HG02981 (cell line): ENCODE measurements at regions not wholly inside any gene's neighbourhood (a gene's known extent, or its start where the extent isn't known, plus 50 kb on each side); places are given as distances from the start of the nearest gene placed in this dataset.
"Not testable (repeated sequence)": the region's sequence is repeated elsewhere in the genome, so short reads cannot be mapped to it uniquely, and the experiment has no call there.

Source experiments
- ATAC-seq: cut with Tn5 transposase; IDR thresholded peaks from one replicate; pipeline ENCODE4 v1.9.1; 2021; ENCODE audit warnings: mild to moderate bottlenecking, moderate library complexity; ENCODE audit not compliant: unreplicated experiment

GRCh38 chr11:116387641-116388040 lies 385.1 kb downstream of the BUD13 start:
- no peak for ATAC-seq

GRCh38 chr11:116386118-116386699 lies 386.6 kb downstream of the BUD13 start:
- ATAC-seq: no peak

- ATAC-seq: no peak
These were observed 387.9 kb downstream of the BUD13 start for GRCh38 chr11:116384876-116385275.

- ATAC-seq: no peak
These were observed 388.4 kb downstream of the BUD13 start for GRCh38 chr11:116384407-116384806.

- no peak for ATAC-seq
These were observed 393.5 kb downstream of the BUD13 start for GRCh38 chr11:116379185-116379828.

GRCh38 chr11:116376547-116376946 lies 396.2 kb downstream of the BUD13 start:
- no peak for ATAC-seq

- ATAC-seq: no peak
These were observed 396.7 kb downstream of the BUD13 start for GRCh38 chr11:116376054-116376453.

- ATAC-seq: no peak
These were observed 397.6 kb downstream of the BUD13 start for GRCh38 chr11:116375221-116375620.

GRCh38 chr11:116374085-116374484 lies 398.7 kb downstream of the BUD13 start:
- ATAC-seq: no peak

- ATAC-seq: no peak
These were observed 399.5 kb downstream of the BUD13 start for GRCh38 chr11:116373104-116373944.

- ATAC-seq: no peak
These were observed 401.6 kb downstream of the BUD13 start for GRCh38 chr11:116371146-116371545.

- ATAC-seq: no peak
These were observed 404.0 kb downstream of the BUD13 start for GRCh38 chr11:116368784-116369183.

- ATAC-seq: no peak
These were observed 405.7 kb downstream of the BUD13 start for GRCh38 chr11:116366980-116367645.

GRCh38 chr11:116366451-116366850 lies 406.3 kb downstream of the BUD13 start:
- ATAC-seq: no peak

GRCh38 chr11:116364925-116365324 lies 407.9 kb downstream of the BUD13 start:
- ATAC-seq: not testable (repeated sequence)

- no peak for ATAC-seq
These were observed 408.4 kb downstream of the BUD13 start for GRCh38 chr11:116364348-116364747.

- no peak for ATAC-seq
These were observed 412.4 kb downstream of the BUD13 start for GRCh38 chr11:116360221-116360941.

GRCh38 chr11:116357784-116358544 lies 414.8 kb downstream of the BUD13 start:
- no peak for ATAC-seq

- ATAC-seq: no peak
These were observed 416.3 kb downstream of the BUD13 start for GRCh38 chr11:116356451-116356850.

GRCh38 chr11:116355104-116355503 lies 417.7 kb downstream of the BUD13 start:
- no peak for ATAC-seq
